ENCODE measurements at regions not wholly inside any gene's neighbourhood (a gene's known extent, or its start where the extent isn't known, plus 50 kb on each side); places are given as distances from the start of the nearest gene placed in this dataset.
A peak's percentile ranks its signal among the peaks of the same experiment; 100 is the strongest.

DNA sequence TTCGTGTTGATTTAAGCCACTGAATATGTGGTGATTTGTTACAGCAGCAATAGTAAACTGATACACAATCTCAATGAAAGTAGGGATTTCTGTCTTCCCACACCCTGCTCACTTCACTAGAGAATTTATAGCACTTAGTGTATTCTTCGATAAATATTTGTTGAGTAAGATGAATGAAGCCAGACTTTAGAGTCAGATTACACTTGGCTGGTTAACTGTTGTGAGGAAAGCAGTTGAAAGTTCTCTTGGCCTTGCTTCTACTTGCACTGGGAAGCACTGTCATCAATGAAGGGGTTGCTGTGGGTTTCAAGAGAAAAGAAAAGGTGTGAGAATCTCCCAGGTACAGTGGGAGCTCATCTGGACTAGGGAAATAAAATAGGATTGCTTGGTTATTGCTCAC is 82.1 kb upstream of the IGFBP3 start:
- TF ChIP-seq CTCF (IDR thresholded peaks at IDR 0.05): no peak
- no peak for DNase-seq (ENCODE audit: low spot score)

GRCh38 chr7:46000513-46000912 is 79.4 kb upstream of the IGFBP3 start:
- H3K4me3 ChIP-seq: no peak overlapping the region
- TF ChIP-seq CTCF (IDR thresholded peaks at IDR 0.05): no peak
- no peak for DNase-seq (ENCODE audit: low spot score)
- H3K27ac ChIP-seq: no peak overlapping the region

More for the DNA sequence above, 82.1 kb upstream of the IGFBP3 start:
- H3K27ac ChIP-seq: no peak overlapping the region
- no peak overlapping the region for H3K4me3 ChIP-seq

GRCh38 chr7:45999541-45999940 is 78.5 kb upstream of the IGFBP3 start:
- no peak for DNase-seq (ENCODE audit: low spot score)
- Histone ChIP-seq H3K27ac (no peak overlapping the region), H3K4me3 (no peak overlapping the region)
- TF ChIP-seq CTCF (IDR thresholded peaks at IDR 0.05): no peak

- TF ChIP-seq CTCF (IDR thresholded peaks at IDR 0.05): no peak
- DNase-seq (ENCODE audit: low spot score): no peak
- Histone ChIP-seq H3K27ac (no peak overlapping the region), H3K4me3 (no peak overlapping the region)
Observed at GRCh38 chr7:45998506-45998905, 77.4 kb upstream of the IGFBP3 start.

DNA sequence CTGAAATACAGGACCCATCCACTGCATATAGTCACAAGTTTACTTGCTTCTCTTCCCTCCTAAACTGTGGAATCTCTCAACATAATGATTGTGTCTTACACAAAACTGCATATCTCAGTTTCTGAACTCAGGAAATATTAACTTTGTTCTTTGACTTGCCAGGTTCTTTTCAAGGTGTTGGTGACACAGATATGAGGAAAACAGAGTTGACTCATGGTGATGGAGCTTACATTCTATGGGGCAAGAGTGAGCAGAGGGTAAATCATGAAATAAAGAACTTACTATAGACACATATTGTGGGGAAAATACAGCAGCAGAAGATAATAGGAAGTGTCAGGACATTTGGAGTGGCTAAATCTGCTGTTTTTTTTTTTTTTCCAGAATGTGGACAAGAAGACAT is 72.5 kb upstream of the IGFBP3 start:
- no peak overlapping the region for H3K4me3 ChIP-seq
- TF ChIP-seq CTCF (IDR thresholded peaks at IDR 0.05): no peak
- no peak for DNase-seq (ENCODE audit: low spot score)
- H3K27ac ChIP-seq: no peak overlapping the region

- no peak for TF ChIP-seq CTCF (IDR thresholded peaks at IDR 0.05)
- H3K27ac ChIP-seq: no peak overlapping the region
- no peak for DNase-seq (ENCODE audit: low spot score)
- H3K4me3 ChIP-seq: no peak overlapping the region
Observed at GRCh38 chr7:45992826-45993225, 71.8 kb upstream of the IGFBP3 start.

- Histone ChIP-seq H3K27ac (no peak overlapping the region), H3K4me3 (no peak overlapping the region)
- no peak for TF ChIP-seq CTCF (IDR thresholded peaks at IDR 0.05)
- DNase-seq (ENCODE audit: low spot score): peak; percentile 26
Observed at GRCh38 chr7:45990276-45990675, 69.2 kb upstream of the IGFBP3 start.
